Hepatic stellate cell (primary cell): ENCODE measurements at regions not wholly inside any gene's neighbourhood (a gene's known extent, or its start where the extent isn't known, plus 50 kb on each side); places are given as distances from the start of the nearest gene placed in this dataset.

Experiments used
- DNase-seq: peaks from one replicate; pipeline ENCODE4 v3.0.0; 2011; ENCODE audit warnings: low spot score

DNA sequence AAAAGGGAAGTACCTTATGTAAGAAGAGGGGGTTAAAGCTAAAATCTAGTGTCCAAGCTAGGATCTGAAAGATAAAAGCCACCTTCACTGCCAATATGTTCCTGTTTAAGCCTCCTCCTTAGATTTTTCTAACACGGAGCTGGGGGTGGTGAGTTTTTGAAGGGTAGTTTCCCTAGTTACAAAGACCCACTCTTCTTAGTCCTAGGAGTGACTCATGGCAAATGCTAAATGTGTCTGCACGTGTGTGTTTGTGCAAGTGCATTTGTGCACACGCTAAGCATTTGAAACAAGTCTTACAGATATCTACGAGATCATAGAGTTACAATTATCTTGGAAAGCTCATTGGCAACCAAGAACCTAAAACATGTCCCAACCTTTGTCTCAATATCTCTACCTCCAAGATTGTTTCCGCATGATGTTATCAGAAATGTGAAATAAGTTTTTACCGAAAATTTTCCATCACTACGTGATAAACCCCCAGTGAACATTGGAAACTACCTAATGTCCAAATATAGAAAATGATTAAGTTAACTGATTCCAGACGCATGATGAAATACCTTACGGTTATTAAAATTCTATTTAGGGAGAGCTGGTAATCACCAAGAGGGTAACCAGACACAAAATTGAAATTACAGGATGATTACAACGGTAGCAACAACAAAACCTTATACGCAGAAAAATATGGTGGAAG lies 78.0 kb upstream of the HRH2 start:
- DNase-seq: no peak

DNA sequence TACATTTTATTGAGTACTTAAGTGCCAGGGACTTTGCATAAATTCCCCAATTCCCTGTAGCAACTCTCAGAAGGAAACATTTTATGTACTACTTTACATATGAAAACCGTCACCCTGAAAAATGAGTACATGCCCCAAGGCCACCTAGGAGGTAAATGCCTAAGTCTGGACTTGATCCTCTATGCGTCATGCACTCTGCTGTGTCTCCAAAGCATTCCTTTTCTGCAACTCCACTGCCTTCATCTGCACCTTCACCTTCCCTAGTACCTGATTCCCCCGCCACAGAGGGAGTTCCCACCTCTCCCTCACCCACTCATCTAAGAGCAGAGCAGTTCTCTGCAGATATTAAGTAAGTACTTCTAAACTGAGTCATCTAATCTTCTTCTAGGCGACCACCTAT lies 75.2 kb upstream of the HRH2 start:
- no peak for DNase-seq

GRCh38 chr5:175585567-175585966 lies 72.3 kb upstream of the HRH2 start:
- no peak for DNase-seq

GRCh38 chr5:175588709-175589429 lies 69.0 kb upstream of the HRH2 start:
- DNase-seq: no peak

DNA sequence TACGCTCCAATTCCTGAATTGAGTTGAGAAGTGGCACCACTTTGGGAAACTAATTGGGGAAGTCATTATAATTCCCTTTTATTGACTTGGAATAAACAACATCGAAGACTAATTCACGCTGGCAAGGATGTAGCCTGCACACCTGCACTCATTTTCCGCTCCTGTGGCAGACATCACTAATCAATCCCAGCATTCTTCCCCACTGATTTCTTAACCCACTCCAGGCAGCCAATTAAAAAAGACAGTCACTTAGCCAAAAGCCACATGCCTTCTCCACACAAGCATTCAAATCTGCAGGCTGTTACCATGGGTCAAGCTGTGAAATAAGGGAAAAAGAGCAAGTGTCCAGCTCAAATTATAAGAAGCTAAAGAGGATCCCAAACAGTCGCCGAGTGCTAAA lies 68.2 kb upstream of the HRH2 start:
- DNase-seq: no peak

DNA sequence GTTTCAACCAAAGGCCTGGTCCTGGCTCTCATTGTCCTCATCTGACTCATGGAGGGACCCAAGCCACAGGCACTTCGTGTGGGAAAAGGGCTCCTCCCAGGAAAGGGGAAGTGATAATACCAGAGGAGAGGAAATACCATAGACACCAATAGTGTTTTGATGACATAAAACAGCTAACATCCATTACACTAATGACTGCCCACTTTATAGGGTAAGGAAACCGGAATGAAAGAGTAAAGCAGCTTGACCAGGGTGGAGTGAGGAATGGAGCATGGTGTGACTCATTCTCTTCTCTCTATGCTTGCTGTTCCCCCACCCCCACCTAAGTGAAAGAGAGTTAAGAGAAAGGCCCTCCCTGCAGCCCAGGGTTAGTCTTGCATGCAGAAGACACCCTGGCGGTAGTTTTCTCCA lies 67.4 kb upstream of the HRH2 start:
- peak; percentile 42 for DNase-seq

DNA sequence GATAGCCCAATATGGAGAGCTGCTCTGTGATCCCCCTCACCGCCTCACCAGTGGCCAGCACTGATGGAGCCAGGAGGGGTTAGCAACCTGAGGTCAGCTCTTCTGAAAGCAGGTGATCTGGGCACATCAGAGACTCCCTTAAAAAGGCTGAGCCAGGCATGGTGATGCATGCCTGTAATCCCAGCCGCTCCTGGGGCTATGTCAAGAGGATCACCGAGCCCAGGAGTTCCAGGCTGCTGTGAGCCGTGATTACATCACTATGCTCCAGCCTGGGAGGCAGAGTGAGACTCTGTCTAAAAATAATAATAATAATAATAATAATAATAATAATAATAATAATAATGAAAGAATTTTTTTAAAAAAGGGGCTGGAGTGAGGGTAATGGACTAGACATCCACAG lies 66.6 kb upstream of the HRH2 start:
- DNase-seq: no peak

DNA sequence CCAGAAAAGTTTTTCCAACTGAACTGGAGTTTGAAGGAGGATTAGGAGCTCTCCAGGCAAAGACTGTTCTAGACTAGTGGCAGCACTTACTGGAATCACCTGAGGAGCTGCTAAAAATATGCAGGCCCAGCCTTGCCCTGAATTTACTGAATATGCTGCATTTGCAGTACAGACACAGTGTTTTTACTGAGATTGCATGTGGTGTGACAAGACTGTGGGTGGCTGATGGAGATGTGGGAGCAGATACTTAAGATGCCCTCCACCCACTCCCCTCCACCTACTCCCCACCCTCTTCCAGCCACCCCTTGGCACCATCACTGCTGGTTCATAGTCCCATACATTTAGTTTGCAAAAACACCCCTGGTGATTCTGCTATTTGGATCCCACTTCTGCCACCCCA lies 64.1 kb upstream of the HRH2 start:
- no peak for DNase-seq

DNA sequence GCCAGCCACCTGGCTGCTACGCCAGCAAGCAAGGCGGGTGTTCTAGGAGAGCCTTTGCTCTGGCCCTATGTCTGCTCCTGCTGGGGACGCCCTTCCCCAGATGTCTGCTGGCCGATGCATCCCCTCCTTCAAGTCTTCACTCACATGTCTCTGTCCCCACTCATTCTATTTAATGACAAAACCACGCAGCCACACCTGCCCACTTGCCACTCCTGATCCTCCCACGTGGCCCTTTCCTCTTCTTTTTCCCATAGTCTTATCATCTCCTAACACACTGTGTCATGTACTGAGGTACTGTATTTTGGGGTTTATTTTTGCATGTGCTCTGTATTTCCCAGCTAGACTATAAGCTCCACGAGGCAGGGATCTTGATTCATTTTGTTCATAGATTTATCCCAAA lies 62.0 kb upstream of the HRH2 start:
- no peak for DNase-seq

DNA sequence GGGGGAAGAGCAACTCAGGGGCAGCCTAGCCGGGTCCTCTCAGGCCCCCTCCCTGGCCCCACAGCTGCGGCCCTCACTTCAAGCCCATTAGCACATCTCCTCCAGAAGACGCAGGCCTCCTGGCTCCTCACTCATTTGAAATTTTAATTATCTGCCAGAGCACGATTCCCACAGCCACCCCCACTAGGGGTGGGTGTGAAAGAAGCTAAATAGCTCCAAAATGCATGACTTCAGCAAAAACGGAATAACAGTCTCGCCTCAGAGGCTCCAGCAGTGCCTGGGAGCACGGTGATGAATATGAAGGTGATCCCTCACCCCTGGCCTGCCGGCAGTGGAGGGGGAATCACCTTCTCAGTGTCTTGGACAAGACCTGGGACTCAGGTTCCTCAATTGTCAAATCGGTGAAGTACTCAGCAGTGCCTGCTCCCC lies 61.1 kb upstream of the HRH2 start:
- DNase-seq: no peak

DNA sequence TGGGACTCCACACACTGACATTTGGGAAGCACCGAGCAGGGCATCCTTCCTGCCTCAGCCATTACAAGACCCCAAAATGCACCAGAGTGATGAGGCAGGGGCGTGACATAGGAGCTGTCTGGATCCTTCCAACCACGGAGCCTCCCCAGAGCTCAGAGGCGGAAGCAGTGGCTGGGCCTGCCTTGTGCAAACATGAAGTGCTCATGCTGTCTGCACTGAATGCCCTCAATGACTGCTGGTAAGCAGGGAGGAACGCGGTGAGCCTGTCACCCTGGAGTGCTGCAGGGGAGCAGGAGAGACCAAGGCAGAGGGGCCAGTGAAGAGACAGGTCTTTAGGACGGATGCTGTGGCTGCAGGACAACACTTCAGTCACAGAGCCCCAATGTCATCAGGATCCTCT lies 60.2 kb upstream of the HRH2 start:
- no peak for DNase-seq

DNA sequence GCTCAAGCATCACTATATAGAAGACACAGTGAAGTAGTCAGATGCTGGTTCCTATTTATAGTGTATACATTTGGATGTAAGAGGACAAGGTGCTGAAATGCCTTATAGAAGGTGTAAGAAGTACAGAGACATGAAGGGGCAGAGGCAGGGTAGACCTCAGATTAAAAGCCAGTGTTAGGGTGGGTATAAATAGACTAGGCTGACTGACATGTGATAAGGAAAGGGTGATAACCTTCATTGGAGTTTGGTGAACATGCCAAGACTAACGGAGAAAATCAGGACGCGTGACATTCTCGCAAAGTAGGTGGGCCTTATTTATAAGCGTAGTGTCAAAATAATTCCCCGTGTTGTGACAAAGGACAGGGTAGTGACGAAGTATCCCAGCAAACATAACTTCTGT lies 59.1 kb upstream of the HRH2 start:
- no peak for DNase-seq

DNA sequence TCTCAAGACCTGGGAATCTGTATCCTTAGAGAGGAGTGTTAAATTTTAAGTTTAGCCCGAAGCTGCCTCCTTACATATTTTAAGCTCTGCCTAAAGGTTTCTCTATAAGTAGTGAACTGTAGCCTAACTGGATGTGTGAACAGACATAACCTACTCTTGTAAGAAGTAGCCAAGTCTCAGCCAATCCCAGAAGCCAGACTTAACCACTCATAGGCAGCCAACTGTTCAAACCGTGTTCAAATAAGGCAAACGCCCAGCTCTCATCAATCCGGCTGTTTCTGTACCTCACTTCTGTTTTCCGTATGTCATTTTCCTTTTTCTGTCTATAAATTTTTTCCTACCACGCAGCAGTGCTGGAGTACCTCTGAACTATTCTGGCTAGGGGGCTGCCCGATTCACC lies 58.7 kb upstream of the HRH2 start:
- no peak for DNase-seq

DNA sequence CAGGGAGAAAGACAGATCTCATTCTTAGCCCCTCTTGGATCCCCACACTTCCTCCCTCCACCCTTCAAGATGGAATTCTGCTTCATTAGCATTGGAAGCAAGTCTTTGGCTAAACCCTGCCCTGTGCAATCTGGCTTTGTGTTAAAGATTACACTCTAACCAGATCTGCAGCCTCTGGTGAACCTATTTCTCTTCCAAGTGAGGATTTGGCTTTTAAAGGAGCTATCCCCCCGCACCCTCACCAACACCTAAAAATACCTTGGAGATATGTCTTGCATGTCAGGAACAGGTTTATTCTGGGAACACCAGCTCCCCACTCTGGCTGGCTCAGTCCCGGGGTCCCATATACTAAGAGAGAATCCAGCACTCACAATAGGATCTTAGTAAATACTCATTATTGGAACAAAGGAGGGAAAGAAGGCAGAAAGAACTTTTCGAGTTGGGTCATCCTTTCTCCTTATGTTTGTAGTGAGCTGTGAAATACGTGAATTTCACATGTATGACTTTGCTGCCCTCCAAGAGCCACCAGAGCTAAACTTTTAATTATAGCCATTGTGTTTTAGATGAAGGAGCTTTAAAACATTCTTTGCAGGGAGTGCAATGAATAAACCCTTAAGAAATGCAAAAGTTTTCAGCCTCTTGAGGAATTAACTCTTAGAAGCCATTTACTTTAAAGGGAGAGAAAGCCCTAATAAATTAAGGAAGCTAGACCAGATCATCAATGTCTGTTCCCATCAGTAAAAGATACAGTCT lies 53.7 kb upstream of the HRH2 start:
- no peak for DNase-seq

- no peak for DNase-seq
Observed at GRCh38 chr5:175606409-175606808, 51.5 kb upstream of the HRH2 start.
